HepG2 (cell line): ENCODE measurements at regions not wholly inside any gene's neighbourhood (a gene's known extent, or its start where the extent isn't known, plus 50 kb on each side); places are given as distances from the start of the nearest gene placed in this dataset.

ENCODE experiments used
- ATAC-seq: fragments of 200-7000 bp; cut with Tn5 transposase; 3 replicates; pipeline ENCODE4 v1.9.1; 2020; ENCODE audit warnings: mild to moderate bottlenecking, moderate library complexity
- BruUV-seq: library from RNA; stranded (reverse); fragments of 400-500 nt; replicated peaks from 2 replicates; lab custom pipeline; 2021; lab: Mats Ljungman, UMichigan
- CTCF ChIA-PET: fragments of 300-600 bp; formaldehyde crosslinking; extraction: SDS; loops from one replicate; lab custom pipeline; 2021; ENCODE audit warnings: low total read pairs, inconsistent platforms, low intra/inter-chr PET ratio; lab: Yijun Ruan, JAX
- POLR2A ChIA-PET: fragments of 350-600 bp; sonication (Branson Sonifier 250); formaldehyde crosslinking; loops from one replicate; lab custom pipeline; 2020; ENCODE audit warnings: antibody characterized with exemption, inconsistent platforms; lab: Yijun Ruan, JAX
- DNase-seq: peaks from one replicate; pipeline ENCODE4 v3.0.0-alpha.2; 2015; ENCODE audit warnings: low spot score
- FAIRE-seq: peaks from 3 replicates; lab custom pipeline; 2011; peaks lifted over from hg19 to GRCh38; lab: Jason Lieb, UNC
- H2AFZ ChIP-seq: one replicate; pipeline ENCODE4 v1.6.1; 2011; ENCODE audit warnings: low read length, inconsistent platforms
- H3K27ac ChIP-seq: fragments of 300-600 bp; 3 replicates; pipeline ENCODE4 v1.8.0; 2011; ENCODE audit warnings: mixed run types, mild to moderate bottlenecking, mixed read lengths, low read length, inconsistent platforms; ENCODE audit not compliant: insufficient read depth; ENCODE audit errors: extremely low read length
- H3K27me3 ChIP-seq, 2 experiments: fragments of 200-600 bp in 1 of 2; 2 replicates in 1 of 2; 3 replicates in 1 of 2; pipeline versions ENCODE4 v1.6.0 to v1.8.0; 2011; ENCODE audit warnings: low read length in 2 of 2, mild to moderate bottlenecking in 2 of 2, moderate library complexity in 2 of 2, inconsistent platforms in 1 of 2; ENCODE audit not compliant: insufficient read depth in 2 of 2, control insufficient read depth in 1 of 2
- H3K36me3 ChIP-seq, 2 experiments: fragments of 200-600 bp in 1 of 2; replicated peaks in 1 of 2; 2 replicates in 1 of 2; 3 replicates in 1 of 2; pipeline versions ENCODE4 v1.5.1 to v1.8.0; 2011; ENCODE audit warnings: low read length in 2 of 2, inconsistent platforms in 1 of 2; ENCODE audit not compliant: insufficient read depth in 2 of 2, control insufficient read depth in 1 of 2
- H3K4me1 ChIP-seq: 2 replicates; pipeline ENCODE4 v1.5.1; 2012; ENCODE audit warnings: low read length, inconsistent platforms; ENCODE audit not compliant: insufficient read depth
- H3K4me2 ChIP-seq: 2 replicates; pipeline ENCODE4 v1.6.0; 2011; ENCODE audit warnings: low read depth, low read length, inconsistent platforms
- H3K4me3 ChIP-seq, 3 experiments: fragments of 200-600 bp in 1 of 3; sonication (generic), shearing (Covaris generic) in 1 of 3; replicated peaks in 1 of 3; 2 replicates each; pipeline ENCODE4 v1.5.1; 2011 to 2016; ENCODE audit warnings: low read length in 3 of 3, inconsistent platforms in 2 of 3, low read depth in 2 of 3, mild to moderate bottlenecking in 2 of 3, control low read depth in 1 of 3, mixed read lengths in 1 of 3; ENCODE audit not compliant: insufficient read depth in 1 of 3
- H3K79me2 ChIP-seq: one replicate; pipeline ENCODE4 v1.6.1; 2011; ENCODE audit warnings: low read length, inconsistent platforms; ENCODE audit not compliant: insufficient read depth
- H3K9ac ChIP-seq: 2 replicates; pipeline ENCODE4 v1.6.0; 2011; ENCODE audit warnings: mild to moderate bottlenecking, low read depth, low read length, inconsistent platforms; ENCODE audit not compliant: insufficient read depth
- H3K9me3 ChIP-seq: 2 replicates; pipeline ENCODE4 v1.5.1; 2012; ENCODE audit warnings: mild to moderate bottlenecking, low read length
- H4K20me1 ChIP-seq: 2 replicates; pipeline ENCODE4 v1.6.0; 2011; ENCODE audit warnings: inconsistent platforms, mild to moderate bottlenecking, low read length, moderate library complexity; ENCODE audit not compliant: insufficient read depth
- GZF1 ChIP-seq: sonication (generic); formaldehyde crosslinking; IDR thresholded peaks from 2 replicates; pipeline ENCODE4 v1.5.1; 2020; ENCODE audit warnings: mild to moderate bottlenecking, missing genetic modification reagents
- MATR3 ChIP-seq: sonication (generic); formaldehyde crosslinking; IDR thresholded peaks from 2 replicates; pipeline ENCODE4 v1.4.0; 2020; ENCODE audit warnings: missing genetic modification reagents
- MIER3 ChIP-seq: IDR thresholded peaks from 2 replicates; pipeline ENCODE4 v1.6.1; 2016; ENCODE audit warnings: missing compliant biosample characterization, borderline replicate concordance
- ZNF713 ChIP-seq: sonication (generic); formaldehyde crosslinking; IDR thresholded peaks from 2 replicates; pipeline ENCODE4 v1.4.0; 2020; ENCODE audit warnings: mild to moderate bottlenecking, missing genetic modification reagents
- ZNF737 ChIP-seq: sonication (generic); formaldehyde crosslinking; IDR thresholded peaks from 2 replicates; pipeline ENCODE4 v1.5.0; 2020; ENCODE audit warnings: missing genetic modification reagents, mild to moderate bottlenecking, borderline replicate concordance
- WGBS: methylation state at CpG from one replicate; pipeline ENCODE4 v1.1.6; 2017; ENCODE audit warnings: low lambda C conversion rate; 5-methylcytosine and 5-hydroxymethylcytosine counted together
- in situ Hi-C: cut with HindIII; loops from 2 replicates; pipeline ENCODE4 v1.10.0; 2017; ENCODE audit warnings: low pct_unique_long_range_greater_than_20kb; ENCODE audit not compliant: extremely low pct_ligation_motif_present
- intact Hi-C: fragments of 100-400 bp; cut with micrococcal nuclease; formaldehyde crosslinking; loops from one replicate; pipeline ENCODE4 v1.10.0; 2022; ENCODE audit not compliant: unreplicated experiment
- TF ChIP-seq, protein P1 (sequence below): sonication (generic); formaldehyde crosslinking; IDR thresholded peaks from 2 replicates; pipeline ENCODE4 v1.5.1; 2020; ENCODE audit warnings: mild to moderate bottlenecking, missing genetic modification reagents, moderate library complexity
- TF ChIP-seq, protein P2 (sequence below): sonication (generic); formaldehyde crosslinking; IDR thresholded peaks from 2 replicates; pipeline ENCODE4 v1.9.0; 2021; ENCODE audit warnings: missing genetic modification reagents, borderline replicate concordance

- FAIRE-seq (no peak), ATAC-seq (no peak)
- WGBS, result 0% methylated on average over 2 of the region's 2 CpGs
Measured at GRCh38 chr5:135743705-135744411, 90.6 kb upstream of the SLC25A48 start.

More at GRCh38 chr5:135743705-135744411, 90.6 kb upstream of the SLC25A48 start:
- Histone ChIP-seq H3K4me2 (no peak overlapping the region), H3K9ac (no peak overlapping the region), H3K9me3 (peaks cover 16% of the 10 kb centered on the region), H4K20me1 (no peaks in the 10 kb centered on the region), H3K27ac (no peak overlapping the region), H3K4me1 (no peaks in the 10 kb centered on the region), H3K36me3 (no peaks in the 10 kb centered on the region), H3K4me3 (no peak overlapping the region), H3K79me2 (no peaks in the 10 kb centered on the region), H2AFZ (no peak overlapping the region), H3K27me3 (no peaks in the 10 kb centered on the region)
- ChIA-PET POLR2A (no interaction called here), CTCF (no interaction called here)
- intact Hi-C loops (no loop called here), in situ Hi-C loops (loop anchor here (25.0 kb wide), 1 partner anchor 282 kb away; the partner anchor contains the start of gene TIFAB)
- no peak for DNase-seq
- TF ChIP-seq GZF1 (CRISPR knock-in tag) (no peak), ZNF737 (no peak), MIER3 (CRISPR knock-in tag) (no peak), MATR3 (CRISPR knock-in tag) (no peak), ZNF713 (CRISPR knock-in tag) (no peak)
- TF ChIP-seq, protein P1, sequence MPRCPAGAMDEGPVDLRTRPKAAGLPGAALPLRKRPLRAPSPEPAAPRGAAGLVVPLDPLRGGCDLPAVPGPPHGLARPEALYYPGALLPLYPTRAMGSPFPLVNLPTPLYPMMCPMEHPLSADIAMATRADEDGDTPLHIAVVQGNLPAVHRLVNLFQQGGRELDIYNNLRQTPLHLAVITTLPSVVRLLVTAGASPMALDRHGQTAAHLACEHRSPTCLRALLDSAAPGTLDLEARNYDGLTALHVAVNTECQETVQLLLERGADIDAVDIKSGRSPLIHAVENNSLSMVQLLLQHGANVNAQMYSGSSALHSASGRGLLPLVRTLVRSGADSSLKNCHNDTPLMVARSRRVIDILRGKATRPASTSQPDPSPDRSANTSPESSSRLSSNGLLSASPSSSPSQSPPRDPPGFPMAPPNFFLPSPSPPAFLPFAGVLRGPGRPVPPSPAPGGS (CRISPR knock-in tag), result no peak
- TF ChIP-seq, protein P2, sequence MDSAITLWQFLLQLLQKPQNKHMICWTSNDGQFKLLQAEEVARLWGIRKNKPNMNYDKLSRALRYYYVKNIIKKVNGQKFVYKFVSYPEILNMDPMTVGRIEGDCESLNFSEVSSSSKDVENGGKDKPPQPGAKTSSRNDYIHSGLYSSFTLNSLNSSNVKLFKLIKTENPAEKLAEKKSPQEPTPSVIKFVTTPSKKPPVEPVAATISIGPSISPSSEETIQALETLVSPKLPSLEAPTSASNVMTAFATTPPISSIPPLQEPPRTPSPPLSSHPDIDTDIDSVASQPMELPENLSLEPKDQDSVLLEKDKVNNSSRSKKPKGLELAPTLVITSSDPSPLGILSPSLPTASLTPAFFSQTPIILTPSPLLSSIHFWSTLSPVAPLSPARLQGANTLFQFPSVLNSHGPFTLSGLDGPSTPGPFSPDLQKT (CRISPR knock-in tag), result no peak
- no TSS peak for BruUV-seq
